ENCODE measurements at regions not wholly inside any gene's neighbourhood (a gene's known extent, or its start where the extent isn't known, plus 50 kb on each side); places are given as distances from the start of the nearest gene placed in this dataset.
"Not testable (repeated sequence)": the region's sequence is repeated elsewhere in the genome, so short reads cannot be mapped to it uniquely, and the experiment has no call there.

- Histone ChIP-seq H3K4me3 (no peak overlapping the region), H3K36me3 (no peaks in the 10 kb centered on the region), H3K27me3 (no peaks in the 10 kb centered on the region), H3K9me3 (no peaks in the 10 kb centered on the region)
- no peak for DNase-seq
Observed at GRCh38 chr11:96949464-96949863, 559.7 kb downstream of the JRKL start.

GRCh38 chr11:96954587-96955242, 564.9 kb downstream of the JRKL start:
- H3K9me3 ChIP-seq = no peaks in the 10 kb centered on the region
- H3K36me3 ChIP-seq = no peaks in the 10 kb centered on the region
- no peaks in the 10 kb centered on the region for H3K27me3 ChIP-seq
- H3K4me3 ChIP-seq = no peak overlapping the region
- DNase-seq = no peak

GRCh38 chr11:96960476-96960875, 570.7 kb downstream of the JRKL start:
- no peak for DNase-seq
- H3K4me3 ChIP-seq = no peak overlapping the region
- no peaks in the 10 kb centered on the region; the same call in 1 of the 2 replicates for H3K27me3 ChIP-seq
- no peaks in the 10 kb centered on the region for H3K9me3 ChIP-seq
- no peaks in the 10 kb centered on the region for H3K36me3 ChIP-seq

- H3K9me3 ChIP-seq = no peaks in the 10 kb centered on the region
- H3K4me3 ChIP-seq = no peak overlapping the region
- no peak for DNase-seq
- H3K27me3 ChIP-seq = no peaks in the 10 kb centered on the region; the same call in 1 of the 2 replicates
- no peaks in the 10 kb centered on the region for H3K36me3 ChIP-seq
Observed at GRCh38 chr11:96960926-96961325, 571.1 kb downstream of the JRKL start.

- Histone ChIP-seq H3K4me3 (no peak overlapping the region), H3K27me3 (no peaks in the 10 kb centered on the region; the same call in 1 of the 2 replicates), H3K36me3 (no peaks in the 10 kb centered on the region), H3K9me3 (no peaks in the 10 kb centered on the region)
- DNase-seq = no peak
Observed at GRCh38 chr11:96961931-96962330, 572.1 kb downstream of the JRKL start.

GRCh38 chr11:96963375-96963774, 573.6 kb downstream of the JRKL start:
- Histone ChIP-seq H3K36me3 (no peaks in the 10 kb centered on the region), H3K27me3 (no peaks in the 10 kb centered on the region; the same call in 1 of the 2 replicates), H3K9me3 (no peaks in the 10 kb centered on the region), H3K4me3 (no peak overlapping the region)
- DNase-seq = no peak

- Histone ChIP-seq H3K4me3 (no peak overlapping the region), H3K36me3 (no peaks in the 10 kb centered on the region), H3K27me3 (no peaks in the 10 kb centered on the region; the same call in 1 of the 2 replicates), H3K9me3 (no peaks in the 10 kb centered on the region)
- DNase-seq = no peak
Observed at GRCh38 chr11:96964661-96965060, 574.8 kb downstream of the JRKL start.

- no peak for DNase-seq
- Histone ChIP-seq H3K36me3 (no peaks in the 10 kb centered on the region), H3K27me3 (no peaks in the 10 kb centered on the region), H3K9me3 (no peaks in the 10 kb centered on the region), H3K4me3 (no peak overlapping the region)
Observed at GRCh38 chr11:96967616-96968015, 577.8 kb downstream of the JRKL start.

- no peak for DNase-seq
- H3K4me3 ChIP-seq = no peak overlapping the region
Observed at GRCh38 chr11:96969251-96969650, 579.4 kb downstream of the JRKL start.

GRCh38 chr11:96978751-96979150, 588.9 kb downstream of the JRKL start:
- Histone ChIP-seq H3K9me3 (no peaks in the 10 kb centered on the region), H3K4me3 (no peak overlapping the region), H3K27me3 (no peaks in the 10 kb centered on the region), H3K36me3 (no peaks in the 10 kb centered on the region)
- no peak for DNase-seq

More at GRCh38 chr11:96969251-96969650, 579.4 kb downstream of the JRKL start:
- H3K27me3 ChIP-seq = no peaks in the 10 kb centered on the region
- no peaks in the 10 kb centered on the region for H3K9me3 ChIP-seq
- H3K36me3 ChIP-seq = no peaks in the 10 kb centered on the region

- Histone ChIP-seq H3K27me3 (no peaks in the 10 kb centered on the region), H3K36me3 (no peaks in the 10 kb centered on the region), H3K4me3 (no peak overlapping the region), H3K9me3 (no peaks in the 10 kb centered on the region)
- DNase-seq = no peak
Observed at GRCh38 chr11:96986516-96986915, 596.7 kb downstream of the JRKL start.

GRCh38 chr11:96990914-96991313, 601.1 kb downstream of the JRKL start:
- Histone ChIP-seq H3K4me3 (no peak overlapping the region), H3K36me3 (no peaks in the 10 kb centered on the region), H3K9me3 (no peaks in the 10 kb centered on the region), H3K27me3 (no peaks in the 10 kb centered on the region)
- no peak for DNase-seq

- H3K4me3 ChIP-seq = no peak overlapping the region
- no peaks in the 10 kb centered on the region for H3K9me3 ChIP-seq
- no peak for DNase-seq
- no peaks in the 10 kb centered on the region for H3K36me3 ChIP-seq
- H3K27me3 ChIP-seq = no peaks in the 10 kb centered on the region
Observed at GRCh38 chr11:97000481-97000880, 610.7 kb downstream of the JRKL start.

- Histone ChIP-seq H3K36me3 (no peaks in the 10 kb centered on the region), H3K9me3 (no peaks in the 10 kb centered on the region), H3K4me3 (no peak overlapping the region), H3K27me3 (no peaks in the 10 kb centered on the region)
- DNase-seq = no peak
Observed at GRCh38 chr11:97007283-97007682, 617.5 kb downstream of the JRKL start.

GRCh38 chr11:97009613-97010012, 619.8 kb downstream of the JRKL start:
- Histone ChIP-seq H3K4me3 (no peak overlapping the region), H3K27me3 (no peaks in the 10 kb centered on the region), H3K36me3 (no peaks in the 10 kb centered on the region), H3K9me3 (no peaks in the 10 kb centered on the region)
- no peak for DNase-seq

- H3K4me3 ChIP-seq, H3K27me3 ChIP-seq, H3K36me3 ChIP-seq, DNase-seq, H3K9me3 ChIP-seq: not testable (repeated sequence)
Observed at GRCh38 chr11:97010997-97011396, 621.2 kb downstream of the JRKL start.

- no peak for DNase-seq
- Histone ChIP-seq H3K9me3 (no peaks in the 10 kb centered on the region), H3K27me3 (no peaks in the 10 kb centered on the region)
Observed at GRCh38 chr11:97015327-97015726, 625.5 kb downstream of the JRKL start.

GRCh38 chr11:97019305-97019704, 629.5 kb downstream of the JRKL start:
- no peaks in the 10 kb centered on the region for H3K36me3 ChIP-seq
- no peaks in the 10 kb centered on the region for H3K9me3 ChIP-seq
- no peaks in the 10 kb centered on the region for H3K27me3 ChIP-seq
- H3K4me3 ChIP-seq = no peak overlapping the region
- DNase-seq = no peak

More at GRCh38 chr11:97015327-97015726, 625.5 kb downstream of the JRKL start:
- Histone ChIP-seq H3K36me3 (no peaks in the 10 kb centered on the region), H3K4me3 (no peak overlapping the region)
